HEK293 (cell line): ENCODE measurements at regions not wholly inside any gene's neighbourhood (a gene's known extent, or its start where the extent isn't known, plus 50 kb on each side); places are given as distances from the start of the nearest gene placed in this dataset.
"Not testable (repeated sequence)": the region's sequence is repeated elsewhere in the genome, so short reads cannot be mapped to it uniquely, and the experiment has no call there.

Source experiments
- CTCF ChIA-PET: fragments of 350-600 bp; formaldehyde crosslinking; extraction: SDS; loops from one replicate; lab custom pipeline; 2021; ENCODE audit warnings: antibody characterized with exemption; lab: Yijun Ruan, JAX
- POLR2A ChIA-PET: fragments of 300-600 bp; formaldehyde crosslinking; extraction: SDS; loops from one replicate; lab custom pipeline; 2020; ENCODE audit warnings: antibody characterized with exemption, inconsistent platforms; lab: Yijun Ruan, JAX
- H3K27ac ChIP-seq: fragments of 200-500 bp; sonication (Bioruptor generic); 2 replicates; pipeline ENCODE4 v1.5.1; 2014; ENCODE audit warnings: low read depth, low read length, control low read depth, inconsistent platforms; ENCODE audit errors: extremely low read depth
- H3K36me3 ChIP-seq, 2 experiments: fragments of 200-500 bp in 1 of 2; sonication (Bioruptor generic) in 1 of 2; 1 replicate in 1 of 2; 2 replicates in 1 of 2; pipeline ENCODE4 v1.5.1; 2014 to 2017; ENCODE audit warnings: inconsistent platforms in 2 of 2, low read length in 2 of 2; ENCODE audit not compliant: control insufficient read depth in 2 of 2, insufficient read depth in 1 of 2
- H3K4me1 ChIP-seq: fragments of 200-500 bp; sonication (Bioruptor generic); 2 replicates; pipeline ENCODE4 v1.5.1; 2014; ENCODE audit warnings: mild to moderate bottlenecking, low read length, inconsistent platforms; ENCODE audit not compliant: control insufficient read depth, insufficient read depth
- H3K4me3 ChIP-seq: 2 replicates; pipeline ENCODE4 v1.5.1; 2011; ENCODE audit warnings: low read depth, mild to moderate bottlenecking, control low read depth, low read length, moderate library complexity
- H3K9me3 ChIP-seq: fragments of 200-500 bp; sonication (Bioruptor generic); 2 replicates; pipeline ENCODE4 v1.5.1; 2014; ENCODE audit warnings: low read depth, low read length, inconsistent platforms; ENCODE audit not compliant: control insufficient read depth, insufficient read depth
- BCL11A ChIP-seq: fragments of 450-650 bp; formaldehyde crosslinking; IDR thresholded peaks from 2 replicates; pipeline ENCODE4 v1.5.1; 2016; ENCODE audit warnings: low read depth, missing biosample characterization, missing genetic modification characterization
- KLF8 ChIP-seq: fragments of 450-650 bp; formaldehyde crosslinking; IDR thresholded peaks from 2 replicates; pipeline ENCODE4 v1.5.1; 2016; ENCODE audit warnings: missing biosample characterization, missing genetic modification characterization
- TCF7L2 ChIP-seq: IDR thresholded peaks from 2 replicates; pipeline ENCODE4 v1.6.1; 2011; ENCODE audit warnings: low read depth, mild to moderate bottlenecking, inconsistent platforms, low read length, moderate library complexity, borderline replicate concordance
- TSHZ1 ChIP-seq: fragments of 450-650 bp; formaldehyde crosslinking; IDR thresholded peaks from 2 replicates; pipeline ENCODE4 v1.5.1; 2016; ENCODE audit warnings: missing biosample characterization, missing genetic modification characterization, borderline replicate concordance
- ZFHX2 ChIP-seq: fragments of 450-650 bp; formaldehyde crosslinking; conservative IDR thresholded peaks from 2 replicates; pipeline ENCODE4 v1.5.1; 2016; ENCODE audit warnings: missing biosample characterization, missing genetic modification characterization
- ZFP37 ChIP-seq: fragments of 450-650 bp; formaldehyde crosslinking; IDR thresholded peaks from 2 replicates; pipeline ENCODE4 v1.5.1; 2016; ENCODE audit warnings: missing biosample characterization, missing genetic modification characterization
- ZFP69B ChIP-seq: fragments of 450-650 bp; formaldehyde crosslinking; IDR thresholded peaks from 2 replicates; pipeline ENCODE4 v1.5.1; 2016; ENCODE audit warnings: missing biosample characterization, missing genetic modification characterization
- ZNF202 ChIP-seq: fragments of 450-650 bp; formaldehyde crosslinking; IDR thresholded peaks from 2 replicates; pipeline ENCODE4 v1.5.1; 2016; ENCODE audit warnings: missing biosample characterization, missing genetic modification characterization, borderline replicate concordance
- ZNF335 ChIP-seq: fragments of 450-650 bp; formaldehyde crosslinking; conservative IDR thresholded peaks from 2 replicates; pipeline ENCODE4 v1.5.1; 2016; ENCODE audit warnings: missing biosample characterization, missing genetic modification characterization
- ZNF529 ChIP-seq: fragments of 450-650 bp; formaldehyde crosslinking; IDR thresholded peaks from 2 replicates; pipeline ENCODE4 v1.5.1; 2017; ENCODE audit warnings: missing genetic modification characterization, missing biosample characterization; ENCODE audit not compliant: insufficient replicate concordance
- TF ChIP-seq, protein P1 (sequence below): fragments of 450-650 bp; formaldehyde crosslinking; IDR thresholded peaks from 2 replicates; pipeline ENCODE4 v1.5.1; 2016; ENCODE audit warnings: missing biosample characterization, missing genetic modification characterization
- TF ChIP-seq, protein P2 (sequence below): fragments of 450-650 bp; formaldehyde crosslinking; conservative IDR thresholded peaks from 2 replicates; pipeline ENCODE4 v1.5.1; 2016; ENCODE audit warnings: low read depth, missing biosample characterization, missing genetic modification characterization

DNA sequence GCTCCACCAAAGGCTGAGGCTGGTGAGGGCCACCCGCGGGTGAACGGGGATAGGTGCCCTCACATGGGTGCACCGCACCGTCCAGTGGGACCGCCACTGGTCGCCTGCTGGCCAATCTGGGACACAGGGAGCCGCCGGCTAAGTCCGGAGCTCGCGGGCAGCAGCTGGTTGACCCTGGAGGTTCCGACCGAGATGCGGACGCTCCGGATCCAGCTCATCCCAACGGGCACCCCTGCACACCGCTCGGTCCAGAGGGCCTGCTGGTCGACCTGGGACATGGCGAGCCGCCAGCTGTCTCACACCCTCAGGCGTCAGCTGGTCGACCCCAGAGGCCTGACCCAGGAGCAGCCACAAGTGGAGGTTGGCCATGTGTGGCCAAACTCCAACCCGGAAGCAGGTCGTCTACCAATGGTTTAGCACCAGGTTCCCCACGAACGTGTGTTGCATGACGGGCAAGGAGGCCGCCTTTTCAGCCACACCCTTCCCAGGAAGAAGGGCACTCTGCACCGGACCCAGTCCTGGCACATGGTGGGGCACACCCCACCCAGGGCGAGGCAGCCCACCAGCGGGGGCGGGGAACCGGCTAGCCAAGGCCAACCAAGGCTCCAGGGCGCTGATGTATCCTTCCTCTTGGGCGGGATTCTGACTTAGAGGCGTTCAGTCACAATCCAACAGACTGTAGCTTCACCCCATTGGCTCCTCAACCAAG, 746.0 kb upstream of the DEFB115 start (continued):
- TF ChIP-seq TSHZ1 (tag by site-specific recombination) (no peak), ZNF202 (tag by site-specific recombination) (no peak), ZNF335 (tag by site-specific recombination) (no peak)

DNA sequence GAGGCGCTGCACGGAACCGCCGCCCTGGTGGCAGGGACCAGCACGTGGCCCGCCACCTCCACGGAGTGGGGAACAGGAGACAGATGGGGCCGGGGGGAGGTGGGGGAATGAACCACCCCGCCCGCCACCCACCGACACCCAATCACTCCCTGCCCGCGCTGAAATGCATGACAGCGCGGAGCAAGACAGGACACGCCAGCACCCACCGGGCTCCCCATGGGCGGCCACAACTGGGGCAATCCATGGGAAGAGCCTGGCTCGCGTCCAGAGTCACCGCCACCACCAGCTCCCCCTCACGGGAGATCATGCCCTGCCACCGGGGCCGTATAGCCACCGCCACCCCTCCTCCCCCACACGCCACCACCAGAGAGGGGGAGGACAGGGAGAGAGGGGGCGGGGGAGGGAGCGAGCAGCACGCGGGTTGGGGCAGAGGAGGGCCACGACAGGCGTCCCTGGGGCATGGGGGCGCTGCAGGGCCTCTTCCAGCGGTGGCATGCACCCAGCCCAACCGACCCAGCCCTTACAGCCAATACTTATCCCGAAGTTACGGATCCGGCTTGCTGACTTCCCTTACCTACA, 744.3 kb upstream of the DEFB115 start:
- Histone ChIP-seq H3K36me3 (no peaks in the 10 kb centered on the region), H3K4me3 (no peak overlapping the region), H3K27ac (no peak overlapping the region), H3K9me3 (no peaks in the 10 kb centered on the region), H3K4me1 (no peaks in the 10 kb centered on the region)
- CTCF ChIA-PET: no interaction called here
- no peak for TF ChIP-seq TCF7L2
- TF ChIP-seq ZFHX2: no peak
- TF ChIP-seq BCL11A: no peak
- TF ChIP-seq ZFP37: no peak
- TF ChIP-seq ZFP69B (tag by site-specific recombination): no peak
- TF ChIP-seq KLF8 (tag by site-specific recombination): no peak
- TF ChIP-seq, protein P1, sequence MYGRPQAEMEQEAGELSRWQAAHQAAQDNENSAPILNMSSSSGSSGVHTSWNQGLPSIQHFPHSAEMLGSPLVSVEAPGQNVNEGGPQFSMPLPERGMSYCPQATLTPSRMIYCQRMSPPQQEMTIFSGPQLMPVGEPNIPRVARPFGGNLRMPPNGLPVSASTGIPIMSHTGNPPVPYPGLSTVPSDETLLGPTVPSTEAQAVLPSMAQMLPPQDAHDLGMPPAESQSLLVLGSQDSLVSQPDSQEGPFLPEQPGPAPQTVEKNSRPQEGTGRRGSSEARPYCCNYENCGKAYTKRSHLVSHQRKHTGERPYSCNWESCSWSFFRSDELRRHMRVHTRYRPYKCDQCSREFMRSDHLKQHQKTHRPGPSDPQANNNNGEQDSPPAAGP (tag by site-specific recombination): no peak
- TF ChIP-seq ZNF529 (tag by site-specific recombination): no peak
- TF ChIP-seq, protein P2, sequence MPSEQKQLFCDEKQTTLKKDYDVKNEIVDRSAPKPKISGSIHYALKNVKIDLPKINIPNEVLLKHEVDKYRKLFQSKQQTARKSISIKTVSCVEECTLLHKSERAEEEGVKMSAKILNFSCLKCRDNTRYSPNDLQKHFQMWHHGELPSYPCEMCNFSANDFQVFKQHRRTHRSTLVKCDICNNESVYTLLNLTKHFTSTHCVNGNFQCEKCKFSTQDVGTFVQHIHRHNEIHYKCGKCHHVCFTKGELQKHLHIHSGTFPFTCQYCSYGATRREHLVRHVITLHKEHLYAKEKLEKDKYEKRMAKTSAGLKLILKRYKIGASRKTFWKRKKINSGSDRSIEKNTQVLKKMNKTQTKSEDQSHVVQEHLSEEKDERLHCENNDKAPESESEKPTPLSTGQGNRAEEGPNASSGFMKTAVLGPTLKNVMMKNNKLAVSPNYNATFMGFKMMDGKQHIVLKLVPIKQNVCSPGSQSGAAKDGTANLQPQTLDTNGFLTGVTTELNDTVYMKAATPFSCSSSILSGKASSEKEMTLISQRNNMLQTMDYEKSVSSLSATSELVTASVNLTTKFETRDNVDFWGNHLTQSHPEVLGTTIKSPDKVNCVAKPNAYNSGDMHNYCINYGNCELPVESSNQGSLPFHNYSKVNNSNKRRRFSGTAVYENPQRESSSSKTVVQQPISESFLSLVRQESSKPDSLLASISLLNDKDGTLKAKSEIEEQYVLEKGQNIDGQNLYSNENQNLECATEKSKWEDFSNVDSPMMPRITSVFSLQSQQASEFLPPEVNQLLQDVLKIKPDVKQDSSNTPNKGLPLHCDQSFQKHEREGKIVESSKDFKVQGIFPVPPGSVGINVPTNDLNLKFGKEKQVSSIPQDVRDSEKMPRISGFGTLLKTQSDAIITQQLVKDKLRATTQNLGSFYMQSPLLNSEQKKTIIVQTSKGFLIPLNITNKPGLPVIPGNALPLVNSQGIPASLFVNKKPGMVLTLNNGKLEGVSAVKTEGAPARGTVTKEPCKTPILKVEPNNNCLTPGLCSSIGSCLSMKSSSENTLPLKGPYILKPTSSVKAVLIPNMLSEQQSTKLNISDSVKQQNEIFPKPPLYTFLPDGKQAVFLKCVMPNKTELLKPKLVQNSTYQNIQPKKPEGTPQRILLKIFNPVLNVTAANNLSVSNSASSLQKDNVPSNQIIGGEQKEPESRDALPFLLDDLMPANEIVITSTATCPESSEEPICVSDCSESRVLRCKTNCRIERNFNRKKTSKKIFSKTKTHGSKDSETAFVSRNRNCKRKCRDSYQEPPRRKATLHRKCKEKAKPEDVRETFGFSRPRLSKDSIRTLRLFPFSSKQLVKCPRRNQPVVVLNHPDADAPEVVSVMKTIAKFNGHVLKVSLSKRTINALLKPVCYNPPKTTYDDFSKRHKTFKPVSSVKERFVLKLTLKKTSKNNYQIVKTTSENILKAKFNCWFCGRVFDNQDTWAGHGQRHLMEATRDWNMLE: no peak
- POLR2A ChIA-PET: no interaction called here

DNA sequence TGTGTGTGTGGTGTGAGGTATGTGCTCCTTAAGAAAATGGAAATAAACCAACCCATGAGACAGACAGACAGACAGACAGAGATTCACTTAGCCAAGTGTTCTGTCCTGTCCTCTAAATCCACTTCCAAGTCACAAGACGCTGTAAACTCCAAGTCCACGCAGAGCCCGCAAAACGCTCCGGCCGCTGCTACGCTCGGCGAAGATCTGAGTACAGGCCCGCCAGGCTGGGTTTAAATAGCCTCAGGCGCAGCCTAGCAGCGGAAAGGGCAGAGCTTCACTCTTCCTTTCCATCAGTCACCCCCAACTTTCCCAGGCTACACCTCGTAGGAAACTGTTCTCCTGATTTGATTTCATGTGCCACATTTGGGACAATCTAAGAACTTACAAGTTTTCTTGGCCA, 741.5 kb upstream of the DEFB115 start:
- CTCF ChIA-PET, H3K27ac ChIP-seq, H3K36me3 ChIP-seq, POLR2A ChIA-PET, H3K9me3 ChIP-seq, H3K4me3 ChIP-seq, H3K4me1 ChIP-seq: not testable (repeated sequence)

GRCh38 chr20:30518906-30519305, 738.6 kb upstream of the DEFB115 start:
- CTCF ChIA-PET, H3K9me3 ChIP-seq, H3K36me3 ChIP-seq, H3K27ac ChIP-seq, H3K4me3 ChIP-seq, POLR2A ChIA-PET, H3K4me1 ChIP-seq: not testable (repeated sequence)

DNA sequence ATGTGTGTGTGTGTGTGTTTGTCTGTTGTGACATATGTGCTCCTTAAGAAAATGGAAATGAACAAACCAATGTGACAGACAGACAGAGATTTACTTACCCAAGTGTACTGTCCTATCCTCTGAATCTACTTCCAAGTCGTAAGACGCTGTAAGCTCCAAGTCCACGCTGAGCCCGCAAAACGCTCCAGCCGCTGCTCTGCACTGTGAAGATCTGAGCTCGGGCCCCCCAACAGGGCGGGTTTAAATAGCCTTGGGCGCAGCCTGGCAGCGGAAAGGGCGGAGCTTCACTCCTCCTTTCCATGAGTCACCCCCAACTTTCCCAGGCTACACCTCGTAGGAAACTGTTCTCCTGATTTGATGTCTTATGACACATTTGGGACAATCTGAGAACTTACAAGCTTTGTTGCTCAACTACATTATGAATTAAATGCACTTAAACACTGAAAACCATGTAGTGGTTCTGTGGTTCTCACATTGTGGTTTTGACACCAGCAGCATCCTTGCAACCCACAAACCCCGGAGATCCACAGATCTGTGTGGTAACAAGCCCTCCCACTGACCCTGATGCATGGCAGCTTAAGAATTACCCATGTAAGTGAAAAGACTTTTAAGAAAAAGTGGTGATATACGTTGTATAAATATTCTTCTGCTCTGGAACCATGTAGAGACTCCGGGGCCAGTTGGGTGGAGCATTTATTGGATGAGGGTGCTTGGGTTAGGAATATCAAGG, 735.6 kb upstream of the DEFB115 start:
- H3K4me1 ChIP-seq, CTCF ChIA-PET, POLR2A ChIA-PET, H3K9me3 ChIP-seq, H3K27ac ChIP-seq, H3K36me3 ChIP-seq, H3K4me3 ChIP-seq: not testable (repeated sequence)
